HUES64 (cell line): ENCODE measurements at regions not wholly inside any gene's neighbourhood (a gene's known extent, or its start where the extent isn't known, plus 50 kb on each side); places are given as distances from the start of the nearest gene placed in this dataset.

Source experiments
- H3K27ac ChIP-seq: 2 replicates; pipeline ENCODE4 v1.7.0; 2013; ENCODE audit warnings: low read depth, low read length, inconsistent platforms
- H3K27me3 ChIP-seq: 2 replicates; pipeline ENCODE4 v1.6.1; 2013; ENCODE audit warnings: mild to moderate bottlenecking, low read length; ENCODE audit not compliant: insufficient read depth
- H3K36me3 ChIP-seq: 2 replicates; pipeline ENCODE4 v1.6.1; 2013; ENCODE audit warnings: mild to moderate bottlenecking, low read length; ENCODE audit not compliant: insufficient read depth
- H3K4me1 ChIP-seq: 2 replicates; pipeline ENCODE4 v1.6.1; 2013; ENCODE audit warnings: mild to moderate bottlenecking, low read length, moderate library complexity; ENCODE audit not compliant: insufficient read depth
- H3K4me3 ChIP-seq: 2 replicates; pipeline ENCODE4 v1.5.1; 2013; ENCODE audit warnings: mild to moderate bottlenecking, low read length, moderate library complexity
- H3K9ac ChIP-seq: 2 replicates; pipeline ENCODE4 v1.6.1; 2013; ENCODE audit warnings: mild to moderate bottlenecking, low read depth, low read length
- H3K9me3 ChIP-seq: 2 replicates; pipeline ENCODE4 v1.6.1; 2013; ENCODE audit warnings: low read depth, low read length; ENCODE audit not compliant: insufficient read depth
- WGBS: fragments of 150-250, 120-280 bp; methylation state at CpG from one replicate; pipeline ENCODE4 v1.1.7; 2013; ENCODE audit warnings: missing lambda C conversion rate; 5-methylcytosine and 5-hydroxymethylcytosine counted together

GRCh38 chr7:31432176-31432575 lies 81.7 kb upstream of the ITPRID1 start:
- H3K27me3 ChIP-seq: no peaks in the 10 kb centered on the region
- H3K4me3 ChIP-seq: no peak overlapping the region
- H3K4me1 ChIP-seq: no peaks in the 10 kb centered on the region; the same call in 1 of the 2 replicates
- no peaks in the 10 kb centered on the region for H3K36me3 ChIP-seq
- no peak overlapping the region; the same call in 1 of the 2 replicates for H3K27ac ChIP-seq
- H3K9ac ChIP-seq: no peak overlapping the region
- H3K9me3 ChIP-seq: no peaks in the 10 kb centered on the region

GRCh38 chr7:31432836-31433340 lies 81.0 kb upstream of the ITPRID1 start:
- Histone ChIP-seq H3K9ac (no peak overlapping the region), H3K27me3 (no peaks in the 10 kb centered on the region), H3K36me3 (no peaks in the 10 kb centered on the region), H3K4me3 (no peak overlapping the region), H3K4me1 (no peaks in the 10 kb centered on the region; the same call in 1 of the 2 replicates), H3K9me3 (no peaks in the 10 kb centered on the region), H3K27ac (no peak overlapping the region; the same call in 1 of the 2 replicates)
- WGBS: 85% methylated on average over 6 of the region's 6 CpGs

GRCh38 chr7:31437250-31437865 lies 76.5 kb upstream of the ITPRID1 start:
- Histone ChIP-seq H3K27ac (no peak overlapping the region), H3K4me1 (no peaks in the 10 kb centered on the region; the same call in none of the 2 replicates), H3K27me3 (no peaks in the 10 kb centered on the region), H3K9me3 (no peaks in the 10 kb centered on the region), H3K36me3 (no peaks in the 10 kb centered on the region), H3K4me3 (no peak overlapping the region), H3K9ac (no peak overlapping the region)
- WGBS: 86% methylated on average over 4 of the region's 4 CpGs

- Histone ChIP-seq H3K4me1 (no peaks in the 10 kb centered on the region; the same call in 1 of the 2 replicates), H3K27ac (no peak overlapping the region), H3K9me3 (no peaks in the 10 kb centered on the region), H3K4me3 (no peak overlapping the region), H3K9ac (no peak overlapping the region), H3K36me3 (no peaks in the 10 kb centered on the region), H3K27me3 (no peaks in the 10 kb centered on the region)
- WGBS: 73% methylated on average over 3 of the region's 3 CpGs
Measured at GRCh38 chr7:31439165-31439564, 74.7 kb upstream of the ITPRID1 start.

- no peaks in the 10 kb centered on the region for H3K36me3 ChIP-seq
- WGBS: 77% methylated on average over 3 of the region's 3 CpGs
- no peak overlapping the region for H3K9ac ChIP-seq
- H3K9me3 ChIP-seq: no peaks in the 10 kb centered on the region
- no peaks in the 10 kb centered on the region; the same call in 1 of the 2 replicates for H3K4me1 ChIP-seq
- H3K27ac ChIP-seq: no peak overlapping the region
- H3K4me3 ChIP-seq: no peak overlapping the region
- no peaks in the 10 kb centered on the region for H3K27me3 ChIP-seq
Measured at GRCh38 chr7:31440511-31440910, 73.4 kb upstream of the ITPRID1 start.

GRCh38 chr7:31442626-31443025 lies 71.3 kb upstream of the ITPRID1 start:
- no peak overlapping the region for H3K4me3 ChIP-seq
- no peaks in the 10 kb centered on the region for H3K27me3 ChIP-seq
- no peak overlapping the region for H3K9ac ChIP-seq
- no peaks in the 10 kb centered on the region for H3K9me3 ChIP-seq
- no peak overlapping the region for H3K27ac ChIP-seq
- H3K36me3 ChIP-seq: no peaks in the 10 kb centered on the region
- WGBS: 95% methylated on average over 4 of the region's 4 CpGs
- peaks cover 4% of the 10 kb centered on the region for H3K4me1 ChIP-seq

- Histone ChIP-seq H3K9ac (no peak overlapping the region), H3K9me3 (no peaks in the 10 kb centered on the region), H3K4me3 (no peak overlapping the region), H3K4me1 (peaks cover 4% of the 10 kb centered on the region), H3K27me3 (no peaks in the 10 kb centered on the region), H3K36me3 (no peaks in the 10 kb centered on the region), H3K27ac (no peak overlapping the region)
- 0% methylated on average over 1 of the region's 1 CpG for WGBS
Measured at GRCh38 chr7:31443457-31443856, 70.4 kb upstream of the ITPRID1 start.

GRCh38 chr7:31444196-31444595 lies 69.7 kb upstream of the ITPRID1 start:
- Histone ChIP-seq H3K36me3 (no peaks in the 10 kb centered on the region), H3K4me1 (peaks cover 4% of the 10 kb centered on the region), H3K27ac (no peak overlapping the region), H3K9ac (no peak overlapping the region), H3K9me3 (no peaks in the 10 kb centered on the region), H3K4me3 (no peak overlapping the region), H3K27me3 (no peaks in the 10 kb centered on the region)
- 71% methylated on average over 2 of the region's 2 CpGs for WGBS

GRCh38 chr7:31445686-31446355 lies 68.1 kb upstream of the ITPRID1 start:
- Histone ChIP-seq H3K9ac (no peak overlapping the region), H3K4me1 (peaks cover 4% of the 10 kb centered on the region), H3K9me3 (no peaks in the 10 kb centered on the region), H3K27ac (no peak overlapping the region), H3K27me3 (peaks cover 5% of the 10 kb centered on the region; the same call in 1 of the 2 replicates), H3K36me3 (no peaks in the 10 kb centered on the region), H3K4me3 (no peak overlapping the region)
- whole genome bisulfite sequencing: 88% methylated on average over 7 of the region's 7 CpGs

- Histone ChIP-seq H3K9me3 (no peaks in the 10 kb centered on the region), H3K36me3 (no peaks in the 10 kb centered on the region), H3K4me3 (no peak overlapping the region), H3K27me3 (peaks cover 17% of the 10 kb centered on the region), H3K9ac (no peak overlapping the region), H3K27ac (no peak overlapping the region), H3K4me1 (peaks cover 4% of the 10 kb centered on the region)
- WGBS: 100% methylated on average over 1 of the region's 1 CpG
Measured at GRCh38 chr7:31448649-31449048, 65.2 kb upstream of the ITPRID1 start.

GRCh38 chr7:31455844-31456243 lies 58.0 kb upstream of the ITPRID1 start:
- H3K27me3 ChIP-seq: peaks cover 84% of the 10 kb centered on the region
- 91% methylated on average over 5 of the region's 5 CpGs for WGBS

More at GRCh38 chr7:31455844-31456243, 58.0 kb upstream of the ITPRID1 start:
- Histone ChIP-seq H3K36me3 (no peaks in the 10 kb centered on the region), H3K9me3 (no peaks in the 10 kb centered on the region), H3K4me3 (no peak overlapping the region), H3K4me1 (0 out of 2 replicates have a peak, but pooled peaks cover 4% of the 10 kb centered on the region), H3K9ac (no peak overlapping the region), H3K27ac (no peak overlapping the region)
